ENCODE measurements at regions not wholly inside any gene's neighbourhood (a gene's known extent, or its start where the extent isn't known, plus 50 kb on each side); places are given as distances from the start of the nearest gene placed in this dataset.

DNA sequence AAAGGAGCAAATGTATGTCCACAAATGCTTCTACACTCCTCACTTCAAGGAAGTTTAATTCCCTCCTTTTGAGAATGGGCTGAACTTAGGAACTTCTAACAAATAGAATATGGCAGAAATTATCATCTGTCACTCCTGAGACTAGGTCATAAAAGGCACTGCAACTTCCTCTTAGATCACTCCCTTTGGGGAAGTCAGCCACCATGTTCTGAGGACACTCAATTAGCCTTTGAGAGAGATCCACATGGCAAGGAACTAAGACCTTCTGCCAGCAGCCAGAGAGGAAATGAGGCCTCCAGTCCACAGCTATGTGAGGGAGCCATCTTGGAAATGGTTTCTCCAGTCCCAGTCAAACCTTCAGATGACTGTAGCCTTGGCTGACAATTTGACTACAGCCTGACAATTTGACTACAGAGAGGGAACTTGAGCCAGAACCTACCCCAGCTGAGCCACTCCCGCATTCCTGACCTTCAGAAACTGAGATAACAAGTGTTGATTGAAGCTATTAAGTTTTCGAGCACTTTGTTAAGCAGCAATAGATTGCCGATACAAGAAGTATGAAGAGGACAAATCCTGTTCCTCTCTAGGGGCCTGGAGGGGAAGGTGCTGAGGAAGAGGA is 113.4 kb upstream of the SEC14L1 start:
- WGBS (ENCODE audit: insufficient coverage), result 94% methylated on average over 3 of the region's 3 CpGs
- H3K4me1 ChIP-seq (ENCODE audit: control insufficient read depth in 1 of 2, extremely low read depth in 1 of 2, insufficient read depth in 2 of 2, low read length in 2 of 2), result no peaks in the 10 kb centered on the region
- H3K4me3 Mint-ChIP-seq, result no peak overlapping the region
- H3K36me3 Mint-ChIP-seq, result no peaks in the 10 kb centered on the region
- H3K27me3 Mint-ChIP-seq, result no peaks in the 10 kb centered on the region
- no peaks in the 10 kb centered on the region for H3K9me3 ChIP-seq
- H3K27ac Mint-ChIP-seq, result no peak overlapping the region
- ATAC-seq (replicated peaks in 1 of 4), result no peak
- ChIA-PET CTCF (no interaction called here), POLR2A (no interaction called here)
- H3K36me3 ChIP-seq (ENCODE audit: control insufficient read depth in 2 of 2, extremely low read depth in 1 of 2, insufficient read depth in 1 of 2, low read length in 1 of 2), result no peaks in the 10 kb centered on the region
- no peaks in the 10 kb centered on the region for H3K4me1 Mint-ChIP-seq
- H3K27ac ChIP-seq (ENCODE audit: low read length), result no peak overlapping the region
- H3K9me3 Mint-ChIP-seq, result peaks cover 5 to 18% (median 11%) of the 10 kb centered on the region in 3 donors
- H3K27me3 ChIP-seq (replicated peaks in 1 of 2; ENCODE audit: control insufficient read depth in 2 of 2, extremely low read depth in 1 of 2, insufficient read depth in 2 of 2, low read length in 1 of 2), result peaks cover 0 to 2% of the 10 kb centered on the region in 2 experiments
- DNase-seq, result no peak
- no peak overlapping the region for H3K4me3 ChIP-seq (ENCODE audit: control insufficient read depth in 1 of 2, extremely low read depth in 1 of 2, low read length in 1 of 2)

DNA sequence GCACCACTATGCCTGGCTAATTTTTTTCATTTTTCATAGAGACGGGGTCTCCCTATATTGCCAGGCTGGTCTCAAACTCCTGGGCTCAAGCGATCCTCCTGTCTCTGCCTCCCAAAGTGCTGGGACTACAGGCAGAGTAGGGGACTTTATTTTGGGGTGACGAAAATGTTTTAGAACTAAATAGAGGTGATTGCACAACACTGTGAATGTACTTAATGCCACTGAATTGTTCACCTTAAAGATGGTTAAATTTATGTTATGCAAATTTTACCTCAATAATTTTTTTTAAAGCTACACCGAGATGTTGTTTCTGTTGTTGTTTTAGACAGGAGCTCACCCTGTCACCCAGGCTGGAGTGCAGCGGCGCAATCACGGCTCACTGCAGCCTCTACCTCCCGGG is 111.9 kb upstream of the SEC14L1 start:
- Mint-ChIP-seq H3K27me3 (no peaks in the 10 kb centered on the region), H3K4me3 (no peak overlapping the region), H3K4me1 (no peaks in the 10 kb centered on the region), H3K9me3 (peaks cover 5 to 18% (median 11%) of the 10 kb centered on the region in 3 donors), H3K36me3 (no peaks in the 10 kb centered on the region), H3K27ac (no peak overlapping the region)
- Histone ChIP-seq H3K36me3 (ENCODE audit: control insufficient read depth in 2 of 2, extremely low read depth in 1 of 2, insufficient read depth in 1 of 2, low read length in 1 of 2) (no peaks in the 10 kb centered on the region), H3K4me1 (ENCODE audit: control insufficient read depth in 1 of 2, extremely low read depth in 1 of 2, insufficient read depth in 2 of 2, low read length in 2 of 2) (no peaks in the 10 kb centered on the region), H3K27me3 (replicated peaks in 1 of 2; ENCODE audit: control insufficient read depth in 2 of 2, extremely low read depth in 1 of 2, insufficient read depth in 2 of 2, low read length in 1 of 2) (peaks cover 0 to 3% of the 10 kb centered on the region in 2 experiments), H3K4me3 (ENCODE audit: control insufficient read depth in 1 of 2, extremely low read depth in 1 of 2, low read length in 1 of 2) (no peak overlapping the region), H3K9me3 (no peaks in the 10 kb centered on the region), H3K27ac (ENCODE audit: low read length) (no peak overlapping the region)
- ATAC-seq (replicated peaks in 1 of 4) (no peak), DNase-seq (no peak)
- 100% methylated on average over 4 of the region's 8 CpGs for WGBS (ENCODE audit: insufficient coverage)
- ChIA-PET POLR2A (no interaction called here), CTCF (no interaction called here)

DNA sequence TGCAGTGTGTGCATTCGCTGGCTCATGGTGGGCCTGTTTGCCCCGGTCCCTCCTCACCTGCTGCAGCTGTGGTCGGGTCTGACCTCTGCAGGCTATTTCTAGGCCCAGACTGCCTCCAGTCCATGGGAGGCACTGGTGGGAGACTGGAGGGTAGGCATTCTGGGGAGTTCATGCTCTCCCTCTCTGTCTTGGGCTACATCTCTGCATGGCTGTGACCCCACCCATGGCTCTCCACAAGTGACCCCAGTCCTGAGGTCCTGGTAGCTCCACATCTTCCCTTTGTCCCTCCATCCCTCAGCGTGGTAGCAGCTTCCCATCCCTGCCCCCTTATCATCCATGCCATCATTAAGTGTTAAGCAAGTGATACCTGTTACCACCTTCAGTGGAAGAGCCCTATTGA is 107.8 kb upstream of the SEC14L1 start:
- DNase-seq (no peak), ATAC-seq (replicated peaks in 1 of 4) (no peak)
- Histone ChIP-seq H3K27me3 (replicated peaks in 1 of 2; ENCODE audit: control insufficient read depth in 2 of 2, extremely low read depth in 1 of 2, insufficient read depth in 2 of 2, low read length in 1 of 2) (peaks cover 0 to 40% of the 10 kb centered on the region in 2 experiments), H3K4me1 (ENCODE audit: control insufficient read depth in 1 of 2, extremely low read depth in 1 of 2, insufficient read depth in 2 of 2, low read length in 2 of 2) (no peaks in the 10 kb centered on the region), H3K9me3 (no peaks in the 10 kb centered on the region), H3K4me3 (ENCODE audit: control insufficient read depth in 1 of 2, extremely low read depth in 1 of 2, low read length in 1 of 2) (no peak overlapping the region), H3K36me3 (ENCODE audit: control insufficient read depth in 2 of 2, extremely low read depth in 1 of 2, insufficient read depth in 1 of 2, low read length in 1 of 2) (no peaks in the 10 kb centered on the region), H3K27ac (ENCODE audit: low read length) (no peak overlapping the region)
- no peaks in the 10 kb centered on the region for H3K36me3 Mint-ChIP-seq
- H3K9me3 Mint-ChIP-seq, result peaks cover 5 to 11% (median 6%) of the 10 kb centered on the region in 3 donors
- CTCF ChIA-PET, result interaction anchor here in 1 of 2 donors (0.6 kb wide), 1 partner anchor 186 kb away, joined by 3 read pairs; no protein-coding TSS in a partner anchor
- H3K4me3 Mint-ChIP-seq, result no peak overlapping the region
- no peaks in the 10 kb centered on the region for H3K4me1 Mint-ChIP-seq
- 87% methylated on average over 3 of the region's 4 CpGs for WGBS (ENCODE audit: insufficient coverage)
- no peak overlapping the region for H3K27ac Mint-ChIP-seq
- peaks cover 13 to 19% of the 10 kb centered on the region in 2 donors for H3K27me3 Mint-ChIP-seq
- POLR2A ChIA-PET, result no interaction called here

DNA sequence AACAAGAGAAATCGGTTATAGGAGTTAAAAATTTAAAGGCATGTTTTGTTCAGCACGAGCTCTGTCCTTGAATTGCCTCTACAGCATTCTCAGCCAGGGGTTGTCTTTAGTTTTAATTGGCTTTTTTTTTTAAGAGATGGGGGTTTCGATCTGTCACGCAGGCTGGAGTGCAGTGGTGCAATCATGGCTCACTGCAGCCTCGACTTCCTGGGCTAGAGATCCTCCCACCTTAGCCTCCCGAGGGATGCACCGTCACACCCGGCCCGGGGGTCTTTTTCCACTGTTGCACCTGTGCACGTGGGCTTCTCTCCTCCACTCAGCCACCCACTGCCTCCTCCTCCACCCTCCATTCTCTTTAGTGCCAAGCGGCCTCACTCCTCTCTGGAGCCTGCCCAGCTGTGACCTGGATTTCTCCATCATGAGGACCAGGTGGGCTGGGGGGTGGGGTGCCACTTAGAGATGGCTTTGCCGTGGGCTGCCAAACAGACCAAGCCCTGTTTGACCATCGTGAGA is 106.8 kb upstream of the SEC14L1 start:
- Mint-ChIP-seq H3K27me3 (peaks cover 13 to 21% of the 10 kb centered on the region in 2 donors), H3K36me3 (no peaks in the 10 kb centered on the region), H3K9me3 (peaks cover 5 to 11% (median 6%) of the 10 kb centered on the region in 3 donors), H3K4me3 (no peak overlapping the region), H3K4me1 (no peaks in the 10 kb centered on the region), H3K27ac (no peak overlapping the region)
- DNase-seq (no peak), ATAC-seq (replicated peaks in 1 of 4) (no peak)
- whole genome bisulfite sequencing (ENCODE audit: insufficient coverage), result 63% methylated on average over 8 of the region's 13 CpGs
- Histone ChIP-seq H3K36me3 (ENCODE audit: control insufficient read depth in 2 of 2, extremely low read depth in 1 of 2, insufficient read depth in 1 of 2, low read length in 1 of 2) (no peaks in the 10 kb centered on the region), H3K9me3 (no peaks in the 10 kb centered on the region), H3K4me3 (ENCODE audit: control insufficient read depth in 1 of 2, extremely low read depth in 1 of 2, low read length in 1 of 2) (no peak overlapping the region), H3K27ac (ENCODE audit: low read length) (no peak overlapping the region), H3K4me1 (ENCODE audit: control insufficient read depth in 1 of 2, extremely low read depth in 1 of 2, insufficient read depth in 2 of 2, low read length in 2 of 2) (no peaks in the 10 kb centered on the region), H3K27me3 (replicated peaks in 1 of 2; ENCODE audit: control insufficient read depth in 2 of 2, extremely low read depth in 1 of 2, insufficient read depth in 2 of 2, low read length in 1 of 2) (peaks cover 0 to 41% of the 10 kb centered on the region in 2 experiments)
- ChIA-PET POLR2A (no interaction called here), CTCF (no interaction called here)

DNA sequence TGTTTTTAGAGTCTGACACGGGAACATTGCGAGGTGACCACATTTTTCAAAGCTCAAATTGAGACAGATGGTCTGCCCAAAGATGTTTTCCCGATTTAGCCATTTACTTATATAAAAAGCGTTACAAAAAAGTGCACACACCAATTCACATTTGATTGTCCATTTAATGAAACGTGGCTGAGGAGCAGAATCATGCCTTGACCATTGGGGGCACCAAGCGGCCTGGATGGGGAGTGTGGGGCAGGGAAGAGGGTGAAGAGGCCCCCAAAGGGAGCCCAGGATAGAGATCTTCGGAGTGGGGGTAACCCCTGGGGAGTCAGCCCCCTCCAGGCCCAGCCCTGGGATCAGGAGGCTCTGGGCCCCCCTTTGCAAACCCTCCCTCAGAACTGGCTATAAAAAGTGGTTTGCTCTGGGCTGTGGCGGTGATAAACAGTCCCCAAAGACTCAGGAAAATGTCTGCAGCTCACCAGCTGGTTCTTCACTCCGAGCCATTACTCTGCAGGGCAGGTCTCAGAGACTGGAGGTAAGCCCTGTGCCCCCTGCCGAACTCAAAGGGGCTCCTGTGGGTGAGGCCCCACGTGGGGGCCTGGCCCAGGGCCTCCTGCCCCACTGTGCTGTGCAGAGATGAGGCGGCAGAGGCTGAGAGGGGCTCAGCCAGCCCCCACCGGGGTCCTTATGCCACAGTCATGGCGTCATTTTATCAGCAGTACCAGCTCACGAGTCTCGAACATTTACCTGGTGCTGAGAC is 105.9 kb upstream of the SEC14L1 start:
- Histone ChIP-seq H3K27ac (ENCODE audit: low read length) (no peak overlapping the region), H3K4me1 (ENCODE audit: control insufficient read depth in 1 of 2, extremely low read depth in 1 of 2, insufficient read depth in 2 of 2, low read length in 2 of 2) (no peaks in the 10 kb centered on the region), H3K36me3 (ENCODE audit: control insufficient read depth in 2 of 2, extremely low read depth in 1 of 2, insufficient read depth in 1 of 2, low read length in 1 of 2) (no peaks in the 10 kb centered on the region), H3K9me3 (no peaks in the 10 kb centered on the region), H3K27me3 (replicated peaks in 1 of 2; ENCODE audit: control insufficient read depth in 2 of 2, extremely low read depth in 1 of 2, insufficient read depth in 2 of 2, low read length in 1 of 2) (peaks cover 0 to 41% of the 10 kb centered on the region in 2 experiments), H3K4me3 (ENCODE audit: control insufficient read depth in 1 of 2, extremely low read depth in 1 of 2, low read length in 1 of 2) (no peak overlapping the region)
- 72% methylated on average over 8 of the region's 16 CpGs for WGBS (ENCODE audit: insufficient coverage)
- H3K27me3 Mint-ChIP-seq, result peaks cover 13 to 21% of the 10 kb centered on the region in 2 donors
- ChIA-PET POLR2A (no interaction called here), CTCF (no interaction called here)
- peaks cover 5 to 11% (median 6%) of the 10 kb centered on the region in 3 donors for H3K9me3 Mint-ChIP-seq
- no peak overlapping the region for H3K27ac Mint-ChIP-seq
- no peak overlapping the region for H3K4me3 Mint-ChIP-seq
- no peak for DNase-seq
- H3K4me1 Mint-ChIP-seq, result no peaks in the 10 kb centered on the region
- no peak for ATAC-seq (replicated peaks in 1 of 4)
- H3K36me3 Mint-ChIP-seq, result no peaks in the 10 kb centered on the region

DNA sequence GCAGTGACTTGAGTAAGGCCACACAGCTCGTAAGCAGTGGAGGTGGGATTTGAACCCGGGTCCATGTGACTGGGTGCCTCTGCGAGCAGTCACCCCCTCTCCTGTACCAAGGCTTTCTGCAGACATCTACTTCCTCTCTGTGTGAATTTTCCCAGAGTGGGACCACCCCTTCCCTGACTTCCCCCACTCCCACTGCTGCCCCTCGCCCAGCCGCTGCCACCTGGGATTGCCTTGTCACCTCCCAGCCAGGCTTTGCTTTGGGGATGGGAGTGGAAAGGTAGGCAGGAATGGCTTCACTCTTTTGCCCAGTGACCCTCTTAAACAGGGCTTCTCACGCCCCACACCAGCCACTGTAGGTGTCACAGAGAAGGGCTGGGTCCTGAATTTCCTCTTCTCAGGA is 105.2 kb upstream of the SEC14L1 start:
- Histone ChIP-seq H3K27ac (ENCODE audit: low read length) (no peak overlapping the region), H3K36me3 (ENCODE audit: control insufficient read depth in 2 of 2, extremely low read depth in 1 of 2, insufficient read depth in 1 of 2, low read length in 1 of 2) (no peaks in the 10 kb centered on the region), H3K27me3 (replicated peaks in 1 of 2; ENCODE audit: control insufficient read depth in 2 of 2, extremely low read depth in 1 of 2, insufficient read depth in 2 of 2, low read length in 1 of 2) (peaks cover 0 to 41% of the 10 kb centered on the region in 2 experiments), H3K9me3 (no peaks in the 10 kb centered on the region), H3K4me3 (ENCODE audit: control insufficient read depth in 1 of 2, extremely low read depth in 1 of 2, low read length in 1 of 2) (no peak overlapping the region), H3K4me1 (ENCODE audit: control insufficient read depth in 1 of 2, extremely low read depth in 1 of 2, insufficient read depth in 2 of 2, low read length in 2 of 2) (no peaks in the 10 kb centered on the region)
- POLR2A ChIA-PET, result no interaction called here
- ATAC-seq (replicated peaks in 1 of 4) (no peak), DNase-seq (no peak)
- Mint-ChIP-seq H3K4me1 (no peaks in the 10 kb centered on the region), H3K4me3 (no peak overlapping the region), H3K36me3 (no peaks in the 10 kb centered on the region), H3K27ac (no peak overlapping the region), H3K9me3 (peaks cover 5 to 11% (median 6%) of the 10 kb centered on the region in 3 donors), H3K27me3 (peaks cover 13 to 21% of the 10 kb centered on the region in 2 donors)
- CTCF ChIA-PET, result no interaction called here
- WGBS (ENCODE audit: insufficient coverage), result no CpG with 5 or more reads among the region's 6 CpGs

Measured in T-cell (primary cell).